MG63 (cell line): ENCODE measurements at regions not wholly inside any gene's neighbourhood (a gene's known extent, or its start where the extent isn't known, plus 50 kb on each side); places are given as distances from the start of the nearest gene placed in this dataset.

Source experiments
- DNase-seq: peaks from one replicate; pipeline ENCODE4 v3.0.0-alpha.2; 2020
- H3K27me3 ChIP-seq: fragments of 250-450 bp; sonication (Bioruptor Pico); 2 replicates; pipeline ENCODE4 v1.5.1; 2020; ENCODE audit warnings: mild to moderate bottlenecking, moderate library complexity
- H3K36me3 ChIP-seq: fragments of 250-450 bp; sonication (Bioruptor Pico); 2 replicates; pipeline ENCODE4 v1.5.1; 2020; ENCODE audit warnings: mild to moderate bottlenecking, moderate library complexity
- H3K4me3 ChIP-seq: fragments of 250-450 bp; sonication (Bioruptor Pico); 2 replicates; pipeline ENCODE4 v1.5.1; 2020; ENCODE audit warnings: mild to moderate bottlenecking, moderate library complexity
- H3K9me3 ChIP-seq: fragments of 250-450 bp; sonication (Bioruptor Pico); 2 replicates; pipeline ENCODE4 v1.5.1; 2020; ENCODE audit warnings: mild to moderate bottlenecking, moderate library complexity

DNA sequence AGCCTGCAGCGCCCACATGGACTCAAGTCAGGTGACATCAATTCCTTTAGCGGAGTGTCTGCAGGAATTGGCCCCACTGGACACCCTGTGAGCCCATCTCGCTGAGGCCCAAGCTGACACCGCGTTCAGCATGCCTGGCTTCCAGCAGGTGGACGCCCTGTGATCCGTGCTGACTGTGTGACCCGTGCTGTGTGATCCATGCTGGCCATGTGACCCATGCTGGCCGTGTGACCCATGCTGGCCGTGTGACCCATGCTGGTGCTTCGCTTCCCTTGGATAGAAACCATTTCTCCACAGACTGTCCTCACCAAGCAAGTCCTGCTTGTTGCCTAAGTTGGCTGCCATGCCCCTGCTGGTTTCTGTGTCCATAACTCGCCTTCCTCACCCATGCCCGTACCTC, 392.1 kb downstream of the BRD1 start:
- Histone ChIP-seq H3K9me3 (no peaks in the 10 kb centered on the region), H3K4me3 (no peak overlapping the region), H3K36me3 (no peaks in the 10 kb centered on the region), H3K27me3 (peaks cover 35% of the 10 kb centered on the region)
- DNase-seq: no peak

DNA sequence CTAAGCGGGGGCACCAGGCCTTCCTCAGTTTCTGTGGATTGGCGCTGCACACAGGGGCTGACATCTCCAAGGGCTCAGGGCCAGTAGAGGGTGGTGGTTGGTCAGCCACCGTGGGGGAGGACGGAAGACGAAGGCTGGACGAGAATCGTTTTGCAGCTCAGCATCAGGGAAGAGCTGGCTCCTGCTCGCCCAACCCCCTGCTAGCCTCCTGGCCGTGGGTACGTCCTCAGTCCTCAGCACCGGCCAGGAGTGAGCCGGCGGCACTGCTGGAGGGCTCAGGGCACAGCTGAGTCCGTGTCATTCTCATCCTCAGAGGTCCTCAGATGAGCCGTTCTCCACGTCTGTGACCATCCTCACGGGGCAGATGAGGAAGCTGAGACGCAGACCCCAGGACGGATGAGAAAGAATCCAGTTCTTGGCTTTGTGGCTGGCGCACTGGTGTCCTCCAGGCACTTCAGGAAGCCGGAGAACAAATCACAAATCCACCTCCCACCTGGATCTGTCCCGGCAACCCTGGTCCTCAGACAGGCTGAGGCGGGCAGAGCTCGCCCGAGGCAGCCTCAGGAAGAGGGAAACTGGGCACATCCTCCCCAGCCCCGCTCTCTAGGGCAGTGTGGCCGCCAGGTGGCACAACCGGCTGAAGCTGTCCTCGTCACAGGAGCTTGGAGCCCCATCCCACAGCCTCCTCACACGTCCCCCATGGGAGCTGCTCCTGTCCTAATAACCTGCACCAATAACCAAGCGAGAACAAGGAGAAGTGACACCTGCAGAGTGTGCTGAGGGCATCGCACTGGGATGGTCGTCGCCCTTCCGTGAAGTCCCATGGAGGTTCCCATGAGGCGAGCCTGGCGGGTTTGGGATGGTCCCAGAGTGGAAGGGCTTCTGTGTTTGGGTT, 393.7 kb downstream of the BRD1 start:
- no peaks in the 10 kb centered on the region for H3K9me3 ChIP-seq
- peak; percentile 33 for DNase-seq

DNA sequence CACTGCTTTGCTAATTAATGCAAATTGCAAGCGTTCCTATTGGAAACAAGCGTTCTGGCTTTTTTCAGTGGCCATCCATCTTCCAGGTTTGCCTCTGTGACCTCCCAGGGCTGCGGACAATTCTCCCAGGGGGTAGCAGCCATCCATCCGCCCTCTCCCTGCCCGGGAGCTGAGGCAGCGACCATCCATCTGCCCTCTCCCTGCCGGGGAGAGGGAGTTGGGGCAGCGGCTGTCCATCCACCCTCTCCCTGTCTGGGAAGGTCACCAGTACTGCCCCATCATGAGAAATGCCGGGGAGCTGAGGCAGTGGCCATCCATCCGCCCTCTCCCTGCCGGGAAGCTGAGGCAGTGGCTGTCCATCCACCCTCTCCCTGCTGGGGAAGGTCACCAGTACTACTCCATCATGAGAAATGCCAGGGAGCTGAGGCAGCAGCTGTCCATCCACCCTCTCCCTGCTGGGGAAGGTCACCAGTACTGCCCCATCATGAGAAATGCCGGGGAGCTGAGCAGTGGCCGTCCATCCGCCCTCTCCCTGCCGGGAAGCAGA, 394.7 kb downstream of the BRD1 start:
- no peak overlapping the region for H3K4me3 ChIP-seq
- peaks cover 43% of the 10 kb centered on the region for H3K27me3 ChIP-seq
- H3K36me3 ChIP-seq: no peaks in the 10 kb centered on the region
- no peaks in the 10 kb centered on the region for H3K9me3 ChIP-seq
- DNase-seq: no peak

More for the DNA sequence above, 393.7 kb downstream of the BRD1 start:
- Histone ChIP-seq H3K4me3 (no peak overlapping the region), H3K36me3 (no peaks in the 10 kb centered on the region), H3K27me3 (peaks cover 43% of the 10 kb centered on the region)

DNA sequence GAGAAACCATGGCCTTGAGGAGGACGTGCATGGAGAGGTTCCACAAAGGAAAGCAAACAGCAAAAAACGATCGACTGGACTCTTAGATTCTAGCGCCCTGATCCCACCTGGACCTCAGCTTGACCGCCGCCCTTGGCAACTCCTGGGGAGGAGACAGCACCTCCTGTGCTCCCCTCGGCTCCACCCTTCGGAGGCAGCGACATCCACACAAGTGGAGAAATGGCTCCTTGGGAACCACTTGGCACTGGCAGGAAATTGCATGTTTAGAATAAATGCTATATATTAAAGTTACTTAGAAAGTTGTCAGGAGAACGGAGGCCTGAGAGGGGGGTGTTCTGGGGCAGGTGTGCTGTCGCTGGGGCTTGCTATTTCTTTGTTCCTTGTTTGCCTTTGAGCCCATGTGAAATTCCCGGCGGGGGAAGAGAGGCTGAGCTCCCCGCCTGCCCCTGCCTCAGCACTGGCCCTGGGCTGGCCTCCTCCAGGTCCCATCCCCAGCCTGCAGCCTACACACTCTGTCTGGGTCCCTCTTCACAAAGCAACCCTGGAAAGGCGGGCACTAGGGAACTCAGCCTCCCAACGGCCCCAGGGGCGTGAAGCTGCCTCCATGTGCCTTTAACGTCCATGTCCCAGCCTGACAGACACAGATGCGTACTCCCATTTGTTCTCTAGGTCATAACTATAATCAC, 395.3 kb downstream of the BRD1 start:
- Histone ChIP-seq H3K27me3 (peaks cover 45% of the 10 kb centered on the region), H3K9me3 (no peaks in the 10 kb centered on the region), H3K4me3 (no peak overlapping the region), H3K36me3 (no peaks in the 10 kb centered on the region)
- DNase-seq: no peak

DNA sequence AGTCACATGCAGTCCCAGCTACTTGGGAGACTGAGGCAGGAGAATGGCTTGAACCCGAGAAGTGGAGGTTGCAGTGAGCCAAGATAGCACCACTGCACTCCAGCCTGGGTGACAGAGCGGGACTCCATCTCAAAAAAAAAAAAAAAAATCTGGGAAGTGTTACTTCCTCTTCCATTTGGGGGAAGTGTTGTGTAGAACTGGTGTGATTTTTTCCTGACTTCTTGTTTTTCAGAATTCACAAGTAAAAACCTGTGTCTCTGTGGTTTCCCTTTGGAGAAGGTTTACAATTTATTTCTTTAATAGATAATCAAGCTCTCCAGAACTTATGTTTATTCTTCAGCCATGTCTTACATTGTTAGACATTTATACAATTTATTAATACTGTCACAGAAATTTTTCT, 396.1 kb downstream of the BRD1 start:
- Histone ChIP-seq H3K27me3 (peaks cover 42% of the 10 kb centered on the region), H3K36me3 (no peaks in the 10 kb centered on the region), H3K4me3 (no peak overlapping the region), H3K9me3 (no peaks in the 10 kb centered on the region)
- no peak for DNase-seq

DNA sequence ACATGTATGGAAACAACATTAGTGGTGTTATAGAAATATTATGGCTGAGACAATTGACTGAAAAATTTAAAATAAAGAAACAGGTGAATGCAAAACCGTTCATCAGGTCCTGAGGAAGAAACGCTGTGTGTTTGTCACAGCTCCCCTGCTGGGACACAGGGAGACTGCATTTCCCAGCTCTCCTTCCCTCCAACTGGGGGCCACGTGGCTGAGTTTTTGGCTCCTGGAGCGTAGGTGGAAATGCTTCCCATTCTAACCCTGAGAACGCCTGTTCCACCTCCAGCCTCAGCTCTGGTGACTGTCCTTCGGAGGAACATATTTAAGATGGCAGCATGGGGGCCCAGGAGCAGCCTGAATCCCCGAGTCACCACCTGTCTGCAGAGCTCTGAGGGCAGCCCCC, 398.6 kb downstream of the BRD1 start:
- Histone ChIP-seq H3K36me3 (no peaks in the 10 kb centered on the region), H3K4me3 (no peak overlapping the region), H3K27me3 (peaks cover 49% of the 10 kb centered on the region), H3K9me3 (no peaks in the 10 kb centered on the region)
- DNase-seq: no peak

DNA sequence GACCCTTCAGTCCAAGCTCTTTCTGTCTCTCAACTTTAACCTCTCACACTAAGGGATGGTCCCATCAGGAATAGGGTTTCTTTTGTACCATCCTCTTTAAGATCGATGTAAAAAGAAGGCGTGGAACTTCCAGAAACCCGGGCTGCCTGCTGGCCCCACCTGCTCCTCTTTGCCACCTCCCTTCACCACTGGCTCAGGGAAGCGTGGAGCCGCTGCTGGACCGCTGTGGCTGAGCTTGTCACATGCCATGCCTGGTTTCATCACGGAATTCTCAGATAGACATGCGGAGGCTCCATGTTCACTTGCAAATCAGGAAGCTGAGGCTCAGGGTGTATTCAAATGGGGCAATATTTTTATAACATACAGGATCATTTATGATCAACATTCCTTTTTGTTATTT, 399.7 kb downstream of the BRD1 start:
- no peak for DNase-seq
- Histone ChIP-seq H3K36me3 (no peaks in the 10 kb centered on the region), H3K9me3 (no peaks in the 10 kb centered on the region), H3K4me3 (no peak overlapping the region), H3K27me3 (peaks cover 45% of the 10 kb centered on the region)

DNA sequence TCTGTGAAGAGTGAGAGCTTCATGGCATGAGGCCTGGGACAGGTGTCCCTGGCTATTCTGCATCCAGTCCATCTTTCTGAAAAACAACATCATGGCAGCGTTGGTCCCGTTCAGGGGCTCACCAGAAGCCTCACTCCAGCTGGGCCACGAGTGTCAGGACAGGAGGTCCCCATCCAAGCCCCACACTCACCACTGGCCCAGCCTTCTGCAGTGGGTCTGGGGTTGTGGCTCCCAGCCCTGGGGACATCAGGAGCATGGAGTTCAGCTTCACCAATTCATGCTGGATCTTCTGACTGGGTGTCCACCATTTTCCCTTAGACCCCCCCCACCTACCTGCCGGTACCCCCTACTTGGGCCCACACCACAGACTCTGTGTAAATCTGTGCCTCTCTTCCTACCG, 400.3 kb downstream of the BRD1 start:
- DNase-seq: no peak
- H3K36me3 ChIP-seq: no peaks in the 10 kb centered on the region
- H3K9me3 ChIP-seq: no peaks in the 10 kb centered on the region
- H3K4me3 ChIP-seq: no peak overlapping the region
- H3K27me3 ChIP-seq: peaks cover 40% of the 10 kb centered on the region

DNA sequence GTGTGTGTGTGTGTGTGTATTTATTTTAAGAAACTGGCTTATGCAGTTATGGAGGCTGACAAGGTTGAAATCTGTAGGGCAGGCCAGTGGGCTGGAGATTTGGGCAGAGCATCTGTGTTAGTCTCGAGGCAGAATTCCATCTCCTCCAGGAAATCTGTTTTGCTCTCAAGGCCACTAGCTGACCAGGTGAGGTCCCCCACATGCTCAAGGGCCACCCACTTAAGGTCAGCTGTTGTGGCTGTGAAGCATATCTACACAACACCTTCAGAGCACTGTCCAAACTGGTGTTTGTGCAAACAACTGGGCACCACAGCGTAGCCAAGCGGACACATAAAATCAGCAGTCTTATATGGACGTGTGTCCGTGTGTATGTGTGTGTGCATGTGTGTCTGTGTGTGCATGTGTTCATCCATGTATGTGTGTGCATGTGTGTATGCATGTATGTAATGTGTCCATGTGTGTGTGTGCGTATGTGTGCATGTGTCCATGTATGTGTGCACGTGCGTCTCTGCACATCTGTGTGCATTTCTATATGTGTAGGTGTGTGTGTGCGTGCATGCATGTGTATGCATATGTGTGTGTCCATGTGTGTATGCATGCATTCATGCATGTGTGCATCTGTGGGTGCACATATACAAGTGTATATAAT, 400.9 kb downstream of the BRD1 start:
- no peak overlapping the region for H3K4me3 ChIP-seq
- no peaks in the 10 kb centered on the region for H3K36me3 ChIP-seq
- no peaks in the 10 kb centered on the region for H3K9me3 ChIP-seq
- no peak for DNase-seq
- H3K27me3 ChIP-seq: peaks cover 35% of the 10 kb centered on the region

DNA sequence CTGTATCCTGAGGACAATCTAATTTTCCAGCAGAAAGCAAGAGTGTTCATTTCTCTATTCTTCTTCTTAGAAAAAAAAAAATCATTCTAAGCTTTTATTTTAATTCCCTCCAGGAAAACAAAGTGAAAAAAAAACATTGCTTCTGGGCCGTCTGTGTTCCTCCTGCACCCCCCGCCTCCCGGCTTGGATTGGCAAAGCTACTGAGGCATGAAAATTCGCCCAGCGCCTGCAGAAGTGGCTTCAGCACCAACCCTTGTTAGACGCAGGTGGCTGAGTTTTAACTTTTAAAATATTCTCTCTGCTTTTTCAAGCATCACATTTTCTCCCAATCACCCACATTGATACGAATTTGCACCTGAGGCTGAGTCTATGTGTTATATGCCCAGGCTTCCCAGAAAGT, 401.6 kb downstream of the BRD1 start:
- Histone ChIP-seq H3K27me3 (peaks cover 34% of the 10 kb centered on the region), H3K9me3 (no peaks in the 10 kb centered on the region), H3K36me3 (no peaks in the 10 kb centered on the region), H3K4me3 (no peak overlapping the region)
- DNase-seq: no peak

DNA sequence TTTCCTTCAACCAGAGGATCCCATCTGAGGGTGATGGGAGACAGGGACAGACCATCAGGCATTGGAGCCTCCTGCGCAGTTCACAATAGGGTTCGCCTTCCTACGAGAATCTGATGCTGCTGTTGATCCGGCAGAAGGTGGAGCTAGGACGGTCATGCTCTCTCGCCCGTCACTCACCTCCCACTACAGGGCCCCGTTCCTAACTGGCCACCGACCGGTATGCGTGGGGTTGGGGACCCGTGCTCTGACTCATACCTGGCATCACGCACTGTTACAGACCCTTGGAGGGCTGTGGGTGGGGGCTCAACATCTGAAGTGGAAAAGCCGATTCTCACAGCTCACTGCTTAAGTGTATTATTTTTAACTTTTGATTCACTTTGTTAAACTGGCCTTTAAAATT, 402.3 kb downstream of the BRD1 start:
- no peaks in the 10 kb centered on the region for H3K36me3 ChIP-seq
- no peak overlapping the region for H3K4me3 ChIP-seq
- no peaks in the 10 kb centered on the region for H3K9me3 ChIP-seq
- no peak for DNase-seq
- H3K27me3 ChIP-seq: peaks cover 28% of the 10 kb centered on the region

DNA sequence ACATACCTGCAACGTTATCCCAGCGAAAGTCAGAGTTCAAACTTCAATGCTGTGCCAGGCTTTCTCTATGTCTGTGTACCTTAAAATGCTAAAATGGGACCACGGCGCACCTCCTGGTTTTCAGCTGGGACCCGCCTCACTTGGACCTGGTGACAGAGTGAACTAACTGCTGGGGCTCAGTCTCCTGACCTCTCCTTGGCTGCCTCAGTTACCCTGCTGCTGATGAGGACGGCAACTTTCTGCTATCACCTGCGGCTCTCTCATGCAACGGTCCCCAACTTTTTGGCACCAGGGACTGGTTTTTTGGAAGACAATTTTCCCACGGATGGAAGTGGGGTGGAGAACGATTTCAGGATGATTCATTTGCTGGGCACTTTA, 402.8 kb downstream of the BRD1 start:
- H3K36me3 ChIP-seq: no peaks in the 10 kb centered on the region
- H3K27me3 ChIP-seq: peaks cover 23% of the 10 kb centered on the region
- H3K9me3 ChIP-seq: no peaks in the 10 kb centered on the region
- no peak overlapping the region for H3K4me3 ChIP-seq
- no peak for DNase-seq

DNA sequence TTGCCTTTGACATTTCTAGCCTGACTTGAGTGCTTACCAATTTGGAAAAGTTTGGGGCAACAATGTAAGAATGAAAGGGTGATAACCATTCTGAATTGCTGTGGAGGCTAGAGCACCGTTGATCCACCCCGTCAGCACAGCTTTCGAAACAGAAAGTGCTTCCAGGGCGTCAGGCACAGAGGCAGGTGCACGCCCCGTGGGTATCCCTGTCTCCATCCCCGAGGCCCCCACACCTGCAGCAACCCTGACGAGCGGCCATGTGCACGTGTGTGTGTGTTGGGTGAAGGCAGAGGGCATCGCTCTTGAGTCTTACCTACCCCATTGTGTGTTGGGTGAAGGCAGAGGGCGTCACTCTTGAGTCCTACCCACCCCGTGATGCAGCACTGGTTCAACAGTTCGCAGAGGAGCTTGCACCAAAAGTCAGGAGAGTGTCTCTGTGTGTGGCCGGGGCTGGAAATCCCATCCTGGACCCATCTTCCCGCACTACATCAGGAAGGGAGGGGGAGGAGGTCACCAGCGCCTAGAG, 404.5 kb downstream of the BRD1 start:
- Histone ChIP-seq H3K36me3 (no peaks in the 10 kb centered on the region), H3K27me3 (peaks cover 23% of the 10 kb centered on the region), H3K4me3 (no peak overlapping the region), H3K9me3 (no peaks in the 10 kb centered on the region)
- DNase-seq: no peak

DNA sequence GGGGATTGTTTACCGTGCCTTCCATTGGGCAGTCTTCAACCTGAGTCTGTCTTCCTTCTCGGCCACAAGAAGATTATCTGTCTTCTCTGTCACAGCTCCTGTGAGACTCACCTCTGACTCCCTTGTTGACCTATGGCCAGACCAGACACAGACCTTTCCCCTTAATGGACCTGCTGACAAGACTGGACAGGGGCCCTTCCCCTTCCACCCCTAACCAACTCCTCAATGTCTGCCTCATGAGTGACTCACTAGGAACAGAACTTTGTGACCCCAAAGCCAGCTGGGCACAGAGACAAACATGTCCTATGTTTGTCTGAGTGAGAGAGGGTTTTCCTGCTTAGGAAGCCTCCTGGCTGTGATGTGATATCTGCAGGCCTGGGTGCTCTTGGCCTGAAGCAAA, 405.0 kb downstream of the BRD1 start:
- no peak for DNase-seq
- H3K9me3 ChIP-seq: no peaks in the 10 kb centered on the region
- H3K4me3 ChIP-seq: no peak overlapping the region
- H3K36me3 ChIP-seq: no peaks in the 10 kb centered on the region
- H3K27me3 ChIP-seq: peaks cover 20% of the 10 kb centered on the region

DNA sequence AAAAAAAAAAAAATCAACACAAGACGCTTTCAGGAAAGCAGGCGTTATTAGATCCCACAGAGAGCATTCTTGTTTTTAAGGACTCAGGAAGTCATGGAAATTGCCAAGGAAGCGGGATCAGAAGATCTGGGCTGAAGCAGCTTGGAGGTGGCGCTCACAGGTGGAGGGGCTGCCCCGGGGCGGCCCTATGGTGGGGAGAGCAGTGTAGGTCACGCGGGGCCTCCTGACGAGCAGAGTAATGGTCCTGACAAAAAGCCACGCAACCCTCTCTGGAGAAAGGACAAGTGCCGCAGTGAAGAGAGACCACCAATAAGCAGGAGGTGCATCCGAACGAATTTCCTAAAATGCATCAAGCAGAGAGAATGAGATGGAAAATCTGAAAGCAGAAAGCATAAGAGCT, 407.0 kb downstream of the BRD1 start:
- Histone ChIP-seq H3K4me3 (no peak overlapping the region), H3K36me3 (no peaks in the 10 kb centered on the region), H3K27me3 (peaks cover 20% of the 10 kb centered on the region), H3K9me3 (no peaks in the 10 kb centered on the region)
- no peak for DNase-seq

DNA sequence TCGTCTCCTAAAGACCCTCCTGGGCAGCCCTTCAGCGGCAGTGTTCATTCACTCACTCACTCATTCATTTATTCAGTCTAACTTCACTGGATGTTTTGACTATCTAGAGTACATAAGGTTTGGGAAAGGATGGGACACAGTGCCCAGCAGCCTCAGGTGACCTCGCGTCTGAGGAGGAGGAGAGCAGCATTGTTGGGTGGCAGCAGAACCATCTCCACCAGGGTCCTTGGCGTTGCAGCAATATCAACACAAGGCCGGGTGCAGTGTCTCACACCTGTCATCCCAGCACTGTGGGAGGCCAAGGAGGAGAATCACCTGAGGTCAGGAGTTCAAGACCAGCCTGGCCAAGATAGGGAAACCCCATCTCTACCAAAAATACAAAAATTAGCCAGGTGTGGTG, 408.0 kb downstream of the BRD1 start:
- Histone ChIP-seq H3K27me3 (peaks cover 17% of the 10 kb centered on the region), H3K4me3 (no peak overlapping the region), H3K9me3 (no peaks in the 10 kb centered on the region), H3K36me3 (no peaks in the 10 kb centered on the region)
- no peak for DNase-seq

DNA sequence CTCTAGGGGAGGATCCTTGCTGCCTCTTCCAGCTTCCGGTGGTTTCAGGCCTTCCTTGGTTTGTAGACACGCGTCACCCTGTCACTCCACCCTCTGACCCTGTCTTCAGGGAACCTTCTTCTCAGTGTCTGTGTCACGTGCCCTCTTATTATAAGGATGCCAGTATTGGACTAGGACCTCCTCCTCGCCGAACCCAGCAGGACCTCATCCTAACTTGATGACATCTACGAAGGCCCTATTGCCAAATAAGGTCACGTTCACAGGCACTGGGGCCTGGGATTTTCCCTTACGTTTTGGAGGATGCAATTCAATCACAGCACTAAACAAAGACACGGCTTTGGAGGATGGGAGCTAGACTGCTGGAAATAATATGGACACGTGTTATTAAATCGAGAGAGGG, 408.7 kb downstream of the BRD1 start:
- Histone ChIP-seq H3K36me3 (no peaks in the 10 kb centered on the region), H3K9me3 (no peaks in the 10 kb centered on the region), H3K4me3 (no peak overlapping the region), H3K27me3 (peaks cover 14% of the 10 kb centered on the region)
- no peak for DNase-seq
